ENCODE measurements at regions not wholly inside any gene's neighbourhood (a gene's known extent, or its start where the extent isn't known, plus 50 kb on each side); places are given as distances from the start of the nearest gene placed in this dataset.

DNA sequence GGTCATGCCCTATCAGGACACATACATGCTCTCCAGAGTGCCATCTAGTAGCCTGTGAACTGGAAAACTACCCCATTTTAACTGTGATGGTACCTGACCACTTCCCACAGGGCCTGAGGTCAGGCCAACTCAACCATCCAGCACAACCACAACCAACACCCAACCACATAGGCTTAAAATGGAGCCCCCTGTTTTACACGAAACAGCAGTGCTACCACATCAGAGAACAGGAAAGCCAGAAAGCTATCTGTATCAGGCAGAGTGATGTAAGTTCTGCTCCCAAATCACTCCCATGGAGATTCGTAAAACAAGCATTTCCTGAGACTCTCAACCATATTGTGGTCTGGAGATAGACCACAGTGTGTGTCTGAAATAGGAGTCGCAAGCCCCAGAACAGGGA, 1017.3 kb upstream of the EPHA6 start:
- H3K79me2 ChIP-seq (ENCODE audit: insufficient read depth, low read length), result no peaks in the 10 kb centered on the region
- H3K4me2 ChIP-seq (ENCODE audit: insufficient read depth, low read length), result no peak overlapping the region
- no peaks in the 10 kb centered on the region for H3K27me3 ChIP-seq (ENCODE audit: insufficient read depth, low read length)
- H3K27ac ChIP-seq (ENCODE audit: low read depth, low read length), result no peak overlapping the region
- no peak overlapping the region for H2AFZ ChIP-seq (ENCODE audit: low read length)
- H3K4me1 ChIP-seq (ENCODE audit: insufficient read depth, low read length), result no peaks in the 10 kb centered on the region
- TF ChIP-seq, protein P1, sequence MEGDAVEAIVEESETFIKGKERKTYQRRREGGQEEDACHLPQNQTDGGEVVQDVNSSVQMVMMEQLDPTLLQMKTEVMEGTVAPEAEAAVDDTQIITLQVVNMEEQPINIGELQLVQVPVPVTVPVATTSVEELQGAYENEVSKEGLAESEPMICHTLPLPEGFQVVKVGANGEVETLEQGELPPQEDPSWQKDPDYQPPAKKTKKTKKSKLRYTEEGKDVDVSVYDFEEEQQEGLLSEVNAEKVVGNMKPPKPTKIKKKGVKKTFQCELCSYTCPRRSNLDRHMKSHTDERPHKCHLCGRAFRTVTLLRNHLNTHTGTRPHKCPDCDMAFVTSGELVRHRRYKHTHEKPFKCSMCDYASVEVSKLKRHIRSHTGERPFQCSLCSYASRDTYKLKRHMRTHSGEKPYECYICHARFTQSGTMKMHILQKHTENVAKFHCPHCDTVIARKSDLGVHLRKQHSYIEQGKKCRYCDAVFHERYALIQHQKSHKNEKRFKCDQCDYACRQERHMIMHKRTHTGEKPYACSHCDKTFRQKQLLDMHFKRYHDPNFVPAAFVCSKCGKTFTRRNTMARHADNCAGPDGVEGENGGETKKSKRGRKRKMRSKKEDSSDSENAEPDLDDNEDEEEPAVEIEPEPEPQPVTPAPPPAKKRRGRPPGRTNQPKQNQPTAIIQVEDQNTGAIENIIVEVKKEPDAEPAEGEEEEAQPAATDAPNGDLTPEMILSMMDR (IDR thresholded peaks at IDR 0.05; ENCODE audit: extremely low read depth, low read depth, low read length), result no peak
- H4K20me1 ChIP-seq (ENCODE audit: insufficient read depth, low read length), result no peaks in the 10 kb centered on the region
- H3K9me3 ChIP-seq (ENCODE audit: low read depth, low read length), result no peaks in the 10 kb centered on the region
- H3K36me3 ChIP-seq (ENCODE audit: insufficient read depth, low read length), result no peaks in the 10 kb centered on the region
- H3K4me3 ChIP-seq (ENCODE audit: insufficient read depth, low read length), result no peak overlapping the region
- no peak for DNase-seq (ENCODE audit: insufficient read length, low spot score, missing footprints)

DNA sequence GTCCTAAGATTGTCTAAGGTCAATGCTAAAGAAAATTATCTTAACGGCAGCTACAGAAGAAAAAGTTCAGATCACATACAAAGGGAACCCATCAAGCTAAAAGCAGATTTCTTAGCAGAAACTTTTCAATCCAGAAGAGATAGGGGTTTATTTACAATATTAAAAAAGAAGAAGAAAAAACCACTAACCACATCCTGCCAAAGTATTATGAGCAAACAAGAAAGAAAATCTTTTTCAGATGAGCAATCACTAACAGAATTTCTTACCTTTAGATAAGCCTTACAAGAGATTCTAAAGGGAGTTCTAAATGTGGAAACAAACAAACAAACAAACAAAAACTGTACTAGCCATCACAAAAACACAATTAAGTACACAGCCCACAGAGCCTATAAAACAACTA, 1015.8 kb upstream of the EPHA6 start:
- Histone ChIP-seq H3K27me3 (ENCODE audit: insufficient read depth, low read length) (no peaks in the 10 kb centered on the region), H3K4me1 (ENCODE audit: insufficient read depth, low read length) (no peaks in the 10 kb centered on the region), H2AFZ (ENCODE audit: low read length) (no peak overlapping the region), H3K27ac (ENCODE audit: low read depth, low read length) (no peak overlapping the region), H3K36me3 (ENCODE audit: insufficient read depth, low read length) (no peaks in the 10 kb centered on the region), H3K4me2 (ENCODE audit: insufficient read depth, low read length) (no peak overlapping the region), H3K4me3 (ENCODE audit: insufficient read depth, low read length) (no peak overlapping the region), H4K20me1 (ENCODE audit: insufficient read depth, low read length) (no peaks in the 10 kb centered on the region), H3K79me2 (ENCODE audit: insufficient read depth, low read length) (no peaks in the 10 kb centered on the region), H3K9me3 (ENCODE audit: low read depth, low read length) (no peaks in the 10 kb centered on the region)
- DNase-seq (ENCODE audit: insufficient read length, low spot score, missing footprints), result no peak
- TF ChIP-seq, protein P1 (IDR thresholded peaks at IDR 0.05; ENCODE audit: extremely low read depth, low read depth, low read length), result no peak

DNA sequence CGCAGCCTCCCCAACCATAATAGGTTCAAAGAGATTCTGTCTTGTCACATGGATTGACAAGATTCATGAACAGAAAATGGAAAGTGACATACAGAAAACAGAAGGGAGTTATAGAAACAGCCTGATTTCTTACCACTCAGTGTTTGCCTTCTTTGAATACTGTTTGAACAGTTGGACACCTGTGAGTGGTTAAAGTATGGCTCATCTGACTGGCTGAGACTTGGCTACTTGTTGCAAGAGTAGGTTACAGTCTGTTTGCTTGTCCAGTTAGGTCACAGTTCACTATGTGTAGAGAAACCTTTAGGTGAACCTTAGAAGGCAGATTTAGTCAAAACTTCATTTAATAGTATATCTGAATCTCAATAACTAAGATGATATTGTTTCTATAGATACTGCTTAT, 1003.9 kb upstream of the EPHA6 start:
- H3K4me1 ChIP-seq (ENCODE audit: insufficient read depth, low read length), result no peaks in the 10 kb centered on the region
- H3K36me3 ChIP-seq (ENCODE audit: insufficient read depth, low read length), result no peaks in the 10 kb centered on the region
- H3K27ac ChIP-seq (ENCODE audit: low read depth, low read length), result no peak overlapping the region
- DNase-seq (ENCODE audit: insufficient read length, low spot score, missing footprints), result no peak
- no peak overlapping the region for H2AFZ ChIP-seq (ENCODE audit: low read length)
- H3K9me3 ChIP-seq (ENCODE audit: low read depth, low read length), result peaks cover 2% of the 10 kb centered on the region
- no peaks in the 10 kb centered on the region for H3K79me2 ChIP-seq (ENCODE audit: insufficient read depth, low read length)
- H3K4me3 ChIP-seq (ENCODE audit: insufficient read depth, low read length), result no peak overlapping the region
- TF ChIP-seq, protein P1 (IDR thresholded peaks at IDR 0.05; ENCODE audit: extremely low read depth, low read depth, low read length), result no peak
- no peak overlapping the region for H3K4me2 ChIP-seq (ENCODE audit: insufficient read depth, low read length)
- no peaks in the 10 kb centered on the region for H3K27me3 ChIP-seq (ENCODE audit: insufficient read depth, low read length)
- no peaks in the 10 kb centered on the region for H4K20me1 ChIP-seq (ENCODE audit: insufficient read depth, low read length)

DNA sequence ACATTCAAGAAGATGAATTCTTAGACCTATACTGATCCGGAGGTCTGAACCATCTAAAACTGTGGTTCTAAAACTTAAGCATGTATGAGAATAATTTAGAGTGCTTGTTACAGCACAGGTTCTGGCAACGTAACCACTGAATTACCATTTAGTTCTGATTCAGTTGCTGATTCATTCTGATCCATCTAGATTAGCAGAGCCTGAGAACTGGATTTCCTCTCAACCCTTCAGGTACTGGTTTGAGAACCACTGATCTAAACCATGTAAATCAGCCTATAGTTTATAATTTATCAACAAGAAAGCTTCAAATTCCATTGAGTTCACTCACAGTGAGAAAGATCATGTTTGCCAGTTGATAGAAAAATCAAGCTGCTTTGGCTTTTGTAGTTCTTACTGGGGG, 1001.1 kb upstream of the EPHA6 start:
- no peaks in the 10 kb centered on the region for H3K9me3 ChIP-seq (ENCODE audit: low read depth, low read length)
- H3K27ac ChIP-seq (ENCODE audit: low read depth, low read length), result no peak overlapping the region
- no peak overlapping the region for H3K4me3 ChIP-seq (ENCODE audit: insufficient read depth, low read length)
- H2AFZ ChIP-seq (ENCODE audit: low read length), result no peak overlapping the region
- H3K79me2 ChIP-seq (ENCODE audit: insufficient read depth, low read length), result no peaks in the 10 kb centered on the region
- no peaks in the 10 kb centered on the region for H4K20me1 ChIP-seq (ENCODE audit: insufficient read depth, low read length)
- DNase-seq (ENCODE audit: insufficient read length, low spot score, missing footprints), result no peak
- H3K4me1 ChIP-seq (ENCODE audit: insufficient read depth, low read length), result no peaks in the 10 kb centered on the region
- H3K36me3 ChIP-seq (ENCODE audit: insufficient read depth, low read length), result no peaks in the 10 kb centered on the region
- no peak overlapping the region for H3K4me2 ChIP-seq (ENCODE audit: insufficient read depth, low read length)
- TF ChIP-seq, protein P1 (IDR thresholded peaks at IDR 0.05; ENCODE audit: extremely low read depth, low read depth, low read length), result no peak
- H3K27me3 ChIP-seq (ENCODE audit: insufficient read depth, low read length), result no peaks in the 10 kb centered on the region

Data from osteoblast (primary cell).